CD14-positive monocyte (primary cell): ENCODE measurements at regions not wholly inside any gene's neighbourhood (a gene's known extent, or its start where the extent isn't known, plus 50 kb on each side); places are given as distances from the start of the nearest gene placed in this dataset.

Experiments
- DNase-seq, 3 donors: peaks; one replicate each; pipeline ENCODE4 v3.0.0-alpha.2; 2011 to 2022
- H2AFZ ChIP-seq: 2 replicates; pipeline ENCODE4 v1.6.0; 2012; ENCODE audit warnings: mild to moderate bottlenecking, low read depth, low read length, inconsistent platforms; ENCODE audit not compliant: insufficient read depth, poor library complexity, severe bottlenecking
- H3K27ac ChIP-seq, 2 donors: 1 replicate in 1 of 2; 2 replicates in 1 of 2; pipeline ENCODE4 v1.5.1; 2012 to 2013; ENCODE audit warnings: low read length in 2 of 2, control low read depth in 1 of 2, inconsistent platforms in 1 of 2, low read depth in 1 of 2, mild to moderate bottlenecking in 1 of 2
- H3K27me3 ChIP-seq, 2 donors: one replicate each; pipeline versions ENCODE4 v1.6.0 to v1.6.1; 2011 to 2013; ENCODE audit warnings: low read length in 2 of 2; ENCODE audit not compliant: control insufficient read depth in 2 of 2, insufficient read depth in 2 of 2
- H3K36me3 ChIP-seq, 2 donors: replicated peaks in 1 of 2; 1 replicate in 1 of 2; 2 replicates in 1 of 2; pipeline versions ENCODE4 v1.5.1 to v1.6.1; 2012 to 2013; ENCODE audit warnings: low read length in 2 of 2, control low read depth in 1 of 2, inconsistent platforms in 1 of 2, mild to moderate bottlenecking in 1 of 2; ENCODE audit not compliant: insufficient read depth in 2 of 2, control insufficient read depth in 1 of 2
- H3K4me1 ChIP-seq, 2 donors: 1 replicate in 1 of 2; 2 replicates in 1 of 2; pipeline versions ENCODE4 v1.5.1 to v1.6.1; 2012 to 2013; ENCODE audit warnings: low read length in 2 of 2, control low read depth in 1 of 2, inconsistent platforms in 1 of 2, mild to moderate bottlenecking in 1 of 2, moderate library complexity in 1 of 2; ENCODE audit not compliant: insufficient read depth in 2 of 2, control insufficient read depth in 1 of 2
- H3K4me2 ChIP-seq: replicated peaks from 2 replicates; pipeline ENCODE3; 2012; ENCODE audit warnings: low read length, moderate library complexity, mild to moderate bottlenecking; ENCODE audit not compliant: poor library complexity, severe bottlenecking; ENCODE audit errors: extremely low read depth
- H3K4me3 ChIP-seq, 3 experiments: fragments of 200-600 bp in 1 of 3; sonication (generic) in 1 of 3; replicated peaks in 1 of 3; 1 replicate in 2 of 3; 2 replicates in 1 of 3; pipeline ENCODE4 v1.5.1; 2011 to 2013; ENCODE audit warnings: low read length in 3 of 3, mild to moderate bottlenecking in 3 of 3, control low read depth in 2 of 3, low read depth in 2 of 3, inconsistent platforms in 1 of 3, moderate library complexity in 1 of 3
- H3K79me2 ChIP-seq: 2 replicates; pipeline ENCODE4 v1.6.0; 2012; ENCODE audit warnings: mild to moderate bottlenecking, control low read depth, inconsistent platforms, low read length, moderate library complexity; ENCODE audit not compliant: insufficient read depth
- H3K9ac ChIP-seq: 2 replicates; pipeline ENCODE4 v1.6.0; 2017; ENCODE audit warnings: low read length, mild to moderate bottlenecking; ENCODE audit not compliant: insufficient read depth, poor library complexity, severe bottlenecking
- H3K9me3 ChIP-seq, 2 donors: replicated peaks in 1 of 2; 1 replicate in 1 of 2; 2 replicates in 1 of 2; pipeline versions ENCODE4 v1.5.1 to v1.6.1; 2012 to 2013; ENCODE audit warnings: low read length in 2 of 2, control low read depth in 1 of 2; ENCODE audit not compliant: control insufficient read depth in 1 of 2, insufficient read depth in 1 of 2
- H4K20me1 ChIP-seq: 2 replicates; pipeline ENCODE4 v1.6.0; 2012; ENCODE audit warnings: mild to moderate bottlenecking, low read length, control low read depth, moderate library complexity; ENCODE audit not compliant: insufficient read depth
- H3K27ac Mint-ChIP-seq, 7 donors: one replicate each; pipeline ENCODE4 v1.8.0; 2020; ENCODE audit warnings: mild to moderate bottlenecking in 7 of 7, mixed read lengths in 7 of 7, moderate library complexity in 6 of 7, inconsistent platforms in 2 of 7
- H3K27me3 Mint-ChIP-seq, 3 donors: one replicate each; pipeline ENCODE4 v1.8.0; 2021 to 2022; ENCODE audit warnings: low read depth in 3 of 3, mild to moderate bottlenecking in 3 of 3, mixed read lengths in 3 of 3, moderate library complexity in 3 of 3, inconsistent platforms in 1 of 3
- H3K36me3 Mint-ChIP-seq, 2 donors: one replicate each; pipeline ENCODE4 v1.8.0; 2020; ENCODE audit warnings: mixed read lengths in 2 of 2, inconsistent platforms in 1 of 2, mild to moderate bottlenecking in 1 of 2
- H3K4me1 Mint-ChIP-seq: one replicate; pipeline ENCODE4 v1.8.0; 2020; ENCODE audit warnings: mild to moderate bottlenecking, mixed read lengths
- H3K4me3 Mint-ChIP-seq, 2 donors: one replicate each; pipeline ENCODE4 v1.8.0; 2020; ENCODE audit warnings: mild to moderate bottlenecking in 2 of 2, mixed read lengths in 2 of 2, moderate library complexity in 1 of 2
- H3K9me3 Mint-ChIP-seq, 7 donors: one replicate each; pipeline ENCODE4 v1.8.0; 2020 to 2022; ENCODE audit warnings: mixed read lengths in 7 of 7, mild to moderate bottlenecking in 6 of 7, moderate library complexity in 6 of 7, inconsistent platforms in 2 of 7
- CTCF ChIP-seq: fragments of 200-600 bp; IDR thresholded peaks from one replicate; pipeline ENCODE4 v1.8.0; 2022; ENCODE audit warnings: antibody characterized with exemption, mild to moderate bottlenecking
- WGBS: methylation state at CpG from one replicate; pipeline ENCODE4 v1.1.5; 2013; ENCODE audit warnings: missing lambda C conversion rate; ENCODE audit not compliant: insufficient coverage; 5-methylcytosine and 5-hydroxymethylcytosine counted together
- intact Hi-C, 2 donors: fragments of 100-400 bp; cut with micrococcal nuclease; formaldehyde crosslinking; loops; one replicate each; pipeline versions ENCODE4 v1.15.0 to v1.15.1; 2023

GRCh38 chr6:122548281-122548680, 61.9 kb upstream of the PKIB start:
- H3K27ac Mint-ChIP-seq, result no peak overlapping the region
- H3K4me1 ChIP-seq, result no peaks in the 10 kb centered on the region
- no peaks in the 10 kb centered on the region for H4K20me1 ChIP-seq
- WGBS, result no CpG with 5 or more reads among the region's 3 CpGs
- H3K4me1 Mint-ChIP-seq, result no peaks in the 10 kb centered on the region
- DNase-seq, result no peak
- peaks cover 0 to 7% (median 2%) of the 10 kb centered on the region in 7 donors for H3K9me3 Mint-ChIP-seq
- no peak overlapping the region for H3K4me2 ChIP-seq
- H3K36me3 ChIP-seq, result no peaks in the 10 kb centered on the region
- no peaks in the 10 kb centered on the region for H3K27me3 Mint-ChIP-seq
- H3K9me3 ChIP-seq, result peaks cover 2 to 4% of the 10 kb centered on the region in 2 donors
- no peak overlapping the region for H3K27ac ChIP-seq
- no peak overlapping the region for H3K9ac ChIP-seq
- intact Hi-C loops, result no loop called here
- H3K79me2 ChIP-seq, result no peaks in the 10 kb centered on the region
- no peaks in the 10 kb centered on the region for H3K27me3 ChIP-seq
- TF ChIP-seq CTCF, result no peak
- no peak overlapping the region for H3K4me3 Mint-ChIP-seq
- H3K36me3 Mint-ChIP-seq, result no peaks in the 10 kb centered on the region
- no peak overlapping the region for H2AFZ ChIP-seq
- no peak overlapping the region for H3K4me3 ChIP-seq

- H3K27me3 Mint-ChIP-seq, result no peaks in the 10 kb centered on the region
- no peaks in the 10 kb centered on the region for H3K27me3 ChIP-seq
- H4K20me1 ChIP-seq, result no peaks in the 10 kb centered on the region
- no peak overlapping the region for H3K4me3 ChIP-seq
- no peaks in the 10 kb centered on the region for H3K4me1 Mint-ChIP-seq
- intact Hi-C loops, result no loop called here
- H3K36me3 Mint-ChIP-seq, result no peaks in the 10 kb centered on the region
- no peak overlapping the region for H3K4me2 ChIP-seq
- H3K4me1 ChIP-seq, result no peaks in the 10 kb centered on the region
- TF ChIP-seq CTCF, result no peak
- H3K27ac ChIP-seq, result no peak overlapping the region
- no peak overlapping the region for H3K27ac Mint-ChIP-seq
- H3K9me3 Mint-ChIP-seq, result peaks cover 0 to 5% (median 0%) of the 10 kb centered on the region in 7 donors
- no peak for DNase-seq
- no peak overlapping the region for H2AFZ ChIP-seq
- no peaks in the 10 kb centered on the region for H3K79me2 ChIP-seq
- H3K9ac ChIP-seq, result no peak overlapping the region
- no peaks in the 10 kb centered on the region for H3K9me3 ChIP-seq
- no peaks in the 10 kb centered on the region for H3K36me3 ChIP-seq
- no peak overlapping the region for H3K4me3 Mint-ChIP-seq
These were observed 61.4 kb upstream of the PKIB start for GRCh38 chr6:122548820-122549219.
